ENCODE measurements at regions not wholly inside any gene's neighbourhood (a gene's known extent, or its start where the extent isn't known, plus 50 kb on each side); places are given as distances from the start of the nearest gene placed in this dataset.

GRCh38 chr2:167613471-167613870 lies 633.9 kb downstream of the STK39 start:
- TF ChIP-seq EZH2 (optimal IDR thresholded peaks at IDR 0.05; ENCODE audit: low read depth, low read length) = no peak
- no peak for TF ChIP-seq EZH2phosphoT487 (IDR thresholded peaks at IDR 0.05; ENCODE audit: low read length)
- TF ChIP-seq, protein P1, sequence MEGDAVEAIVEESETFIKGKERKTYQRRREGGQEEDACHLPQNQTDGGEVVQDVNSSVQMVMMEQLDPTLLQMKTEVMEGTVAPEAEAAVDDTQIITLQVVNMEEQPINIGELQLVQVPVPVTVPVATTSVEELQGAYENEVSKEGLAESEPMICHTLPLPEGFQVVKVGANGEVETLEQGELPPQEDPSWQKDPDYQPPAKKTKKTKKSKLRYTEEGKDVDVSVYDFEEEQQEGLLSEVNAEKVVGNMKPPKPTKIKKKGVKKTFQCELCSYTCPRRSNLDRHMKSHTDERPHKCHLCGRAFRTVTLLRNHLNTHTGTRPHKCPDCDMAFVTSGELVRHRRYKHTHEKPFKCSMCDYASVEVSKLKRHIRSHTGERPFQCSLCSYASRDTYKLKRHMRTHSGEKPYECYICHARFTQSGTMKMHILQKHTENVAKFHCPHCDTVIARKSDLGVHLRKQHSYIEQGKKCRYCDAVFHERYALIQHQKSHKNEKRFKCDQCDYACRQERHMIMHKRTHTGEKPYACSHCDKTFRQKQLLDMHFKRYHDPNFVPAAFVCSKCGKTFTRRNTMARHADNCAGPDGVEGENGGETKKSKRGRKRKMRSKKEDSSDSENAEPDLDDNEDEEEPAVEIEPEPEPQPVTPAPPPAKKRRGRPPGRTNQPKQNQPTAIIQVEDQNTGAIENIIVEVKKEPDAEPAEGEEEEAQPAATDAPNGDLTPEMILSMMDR (IDR thresholded peaks at IDR 0.05; ENCODE audit: low read length) = no peak
- no peaks in the 10 kb centered on the region for H4K20me1 ChIP-seq (ENCODE audit: insufficient read depth, low read length)
- H3K27me3 ChIP-seq (replicated peaks; ENCODE audit: insufficient read depth, low read length) = no peaks in the 10 kb centered on the region

DNA sequence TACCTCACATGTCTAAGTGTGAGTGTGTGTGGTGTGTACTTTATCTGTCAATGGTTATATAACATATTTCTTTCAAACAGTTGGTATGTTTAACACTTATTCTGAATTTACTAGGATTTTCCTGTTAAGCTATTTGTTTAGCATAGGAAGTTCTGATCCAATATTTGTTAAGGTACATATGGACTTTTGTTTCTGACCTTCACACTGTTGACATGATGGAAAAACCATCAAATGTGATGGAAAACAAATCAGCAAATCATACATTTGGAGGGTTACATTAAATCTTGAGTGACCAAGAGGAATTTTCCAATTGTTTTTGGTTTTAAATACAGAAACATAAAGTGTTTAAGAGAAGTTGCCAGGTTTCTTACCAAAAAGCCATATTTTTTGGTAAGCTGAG lies 638.9 kb downstream of the STK39 start:
- TF ChIP-seq EZH2 (optimal IDR thresholded peaks at IDR 0.05; ENCODE audit: low read depth, low read length) = no peak
- no peak overlapping the region for H3K9ac ChIP-seq (ENCODE audit: low read length)
- no peaks in the 10 kb centered on the region for H3K9me2 ChIP-seq (replicated peaks; ENCODE audit: insufficient read depth, low read length)
- no peaks in the 10 kb centered on the region for H3K79me2 ChIP-seq (ENCODE audit: low read length)
- no peaks in the 10 kb centered on the region for H3K27me3 ChIP-seq (replicated peaks; ENCODE audit: insufficient read depth, low read length)
- H3K4me3 ChIP-seq (ENCODE audit: low read length) = no peak overlapping the region
- H3K27ac ChIP-seq (ENCODE audit: low read length) = no peak overlapping the region
- no peaks in the 10 kb centered on the region for H3K4me1 ChIP-seq (ENCODE audit: low read length)
- no peaks in the 10 kb centered on the region for H3K9me3 ChIP-seq (replicated peaks; ENCODE audit: insufficient read depth, low read length)
- no peaks in the 10 kb centered on the region for H4K20me1 ChIP-seq (ENCODE audit: insufficient read depth, low read length)
- DNase-seq = no peak
- no peak overlapping the region for H2AFZ ChIP-seq (ENCODE audit: low read length)
- H3K4me2 ChIP-seq (ENCODE audit: low read depth, low read length) = no peak overlapping the region
- no peaks in the 10 kb centered on the region for H3F3A ChIP-seq (ENCODE audit: insufficient read depth, low read length)
- no peaks in the 10 kb centered on the region for H3K36me3 ChIP-seq (replicated peaks; ENCODE audit: insufficient read depth, low read length)

More at GRCh38 chr2:167613471-167613870, 633.9 kb downstream of the STK39 start:
- Histone ChIP-seq H3F3A (ENCODE audit: insufficient read depth, low read length) (no peaks in the 10 kb centered on the region), H3K4me2 (ENCODE audit: low read depth, low read length) (no peak overlapping the region), H3K9me2 (replicated peaks; ENCODE audit: insufficient read depth, low read length) (no peaks in the 10 kb centered on the region), H3K4me3 (ENCODE audit: low read length) (no peak overlapping the region), H3K79me2 (ENCODE audit: low read length) (no peaks in the 10 kb centered on the region), H3K9ac (ENCODE audit: low read length) (no peak overlapping the region), H2AFZ (ENCODE audit: low read length) (no peak overlapping the region), H3K9me3 (replicated peaks; ENCODE audit: insufficient read depth, low read length) (no peaks in the 10 kb centered on the region), H3K4me1 (ENCODE audit: low read length) (no peaks in the 10 kb centered on the region), H3K27ac (ENCODE audit: low read length) (no peak overlapping the region), H3K36me3 (replicated peaks; ENCODE audit: insufficient read depth, low read length) (no peaks in the 10 kb centered on the region)
- no peak for DNase-seq

GRCh38 chr2:167607731-167608130 lies 639.7 kb downstream of the STK39 start:
- Histone ChIP-seq H3K4me1 (ENCODE audit: low read length) (no peaks in the 10 kb centered on the region), H4K20me1 (ENCODE audit: insufficient read depth, low read length) (no peaks in the 10 kb centered on the region), H3K4me2 (ENCODE audit: low read depth, low read length) (no peak overlapping the region), H3K27ac (ENCODE audit: low read length) (no peak overlapping the region), H3K36me3 (replicated peaks; ENCODE audit: insufficient read depth, low read length) (no peaks in the 10 kb centered on the region), H3K4me3 (ENCODE audit: low read length) (no peak overlapping the region), H3K9me3 (replicated peaks; ENCODE audit: insufficient read depth, low read length) (no peaks in the 10 kb centered on the region), H3K79me2 (ENCODE audit: low read length) (no peaks in the 10 kb centered on the region), H2AFZ (ENCODE audit: low read length) (no peak overlapping the region), H3F3A (ENCODE audit: insufficient read depth, low read length) (no peaks in the 10 kb centered on the region), H3K9me2 (replicated peaks; ENCODE audit: insufficient read depth, low read length) (no peaks in the 10 kb centered on the region), H3K9ac (ENCODE audit: low read length) (no peak overlapping the region), H3K27me3 (replicated peaks; ENCODE audit: insufficient read depth, low read length) (no peaks in the 10 kb centered on the region)
- DNase-seq = no peak
- TF ChIP-seq EZH2 (optimal IDR thresholded peaks at IDR 0.05; ENCODE audit: low read depth, low read length) (no peak), EZH2phosphoT487 (IDR thresholded peaks at IDR 0.05; ENCODE audit: low read length) (no peak)
- TF ChIP-seq, protein P1 (IDR thresholded peaks at IDR 0.05; ENCODE audit: low read length) = no peak

- Histone ChIP-seq H3K4me2 (ENCODE audit: low read depth, low read length) (no peak overlapping the region), H3K27ac (ENCODE audit: low read length) (no peak overlapping the region)
- TF ChIP-seq EZH2 (optimal IDR thresholded peaks at IDR 0.05; ENCODE audit: low read depth, low read length) = no peak
- TF ChIP-seq, protein P1 (IDR thresholded peaks at IDR 0.05; ENCODE audit: low read length) = no peak
- TF ChIP-seq EZH2phosphoT487 (IDR thresholded peaks at IDR 0.05; ENCODE audit: low read length) = no peak
Observed at GRCh38 chr2:167607211-167607610, 640.2 kb downstream of the STK39 start.

More at GRCh38 chr2:167607211-167607610, 640.2 kb downstream of the STK39 start:
- Histone ChIP-seq H4K20me1 (ENCODE audit: insufficient read depth, low read length) (no peaks in the 10 kb centered on the region), H3K4me3 (ENCODE audit: low read length) (no peak overlapping the region), H3K36me3 (replicated peaks; ENCODE audit: insufficient read depth, low read length) (no peaks in the 10 kb centered on the region), H3K4me1 (ENCODE audit: low read length) (no peaks in the 10 kb centered on the region), H3K27me3 (replicated peaks; ENCODE audit: insufficient read depth, low read length) (no peaks in the 10 kb centered on the region), H3K79me2 (ENCODE audit: low read length) (no peaks in the 10 kb centered on the region), H3K9me3 (replicated peaks; ENCODE audit: insufficient read depth, low read length) (no peaks in the 10 kb centered on the region), H3F3A (ENCODE audit: insufficient read depth, low read length) (no peaks in the 10 kb centered on the region), H2AFZ (ENCODE audit: low read length) (no peak overlapping the region), H3K9me2 (replicated peaks; ENCODE audit: insufficient read depth, low read length) (no peaks in the 10 kb centered on the region), H3K9ac (ENCODE audit: low read length) (no peak overlapping the region)
- DNase-seq = no peak

All from MM.1S (cell line).